Activated T-helper 2 cell treated with anti-CD3 and anti-CD28 coated beads, Interferon-gamma antibody, Interleukin-2, Interleukin-4, amounts not matched to agents 10 μg/mL and 5 μg/mL and 100 μg/mL, durations not matched to agents 14 hours and 24 hours and 36 hours (primary cell): ENCODE measurements at regions not wholly inside any gene's neighbourhood (a gene's known extent, or its start where the extent isn't known, plus 50 kb on each side); places are given as distances from the start of the nearest gene placed in this dataset.

Experiments
- DNase-seq: peaks from one replicate; pipeline ENCODE4 v3.0.0; 2021; ENCODE audit warnings: low spot score
- H3K27ac Mint-ChIP-seq: one replicate; pipeline ENCODE4 v1.8.0; 2021; ENCODE audit warnings: mixed read lengths
- H3K27me3 Mint-ChIP-seq: one replicate; pipeline ENCODE4 v1.8.0; 2021; ENCODE audit warnings: low read depth, mixed read lengths
- H3K36me3 Mint-ChIP-seq: one replicate; pipeline ENCODE4 v1.8.0; 2021; ENCODE audit warnings: low read depth, mixed read lengths
- H3K4me1 Mint-ChIP-seq: one replicate; pipeline ENCODE4 v1.8.0; 2021; ENCODE audit warnings: low read depth, mixed read lengths
- H3K4me3 Mint-ChIP-seq: one replicate; pipeline ENCODE4 v1.8.0; 2021; ENCODE audit warnings: low read depth, mild to moderate bottlenecking, moderate library complexity, mixed read lengths
- H3K9me3 Mint-ChIP-seq: one replicate; pipeline ENCODE4 v1.8.0; 2021; ENCODE audit warnings: mixed read lengths
- intact Hi-C: fragments of 100-400 bp; cut with micrococcal nuclease; formaldehyde crosslinking; loops from one replicate; pipeline ENCODE4 v1.15.1; 2023

- Mint-ChIP-seq H3K27me3 (no peaks in the 10 kb centered on the region), H3K9me3 (no peaks in the 10 kb centered on the region), H3K4me1 (no peaks in the 10 kb centered on the region), H3K27ac (no peak overlapping the region), H3K36me3 (no peaks in the 10 kb centered on the region), H3K4me3 (no peak overlapping the region)
- no peak for DNase-seq
- intact Hi-C loops, result no loop called here
Observed at GRCh38 chr10:90167174-90168064, 466.0 kb downstream of the KIF20B start.

- no peak overlapping the region for H3K4me3 Mint-ChIP-seq
- DNase-seq, result no peak
- H3K4me1 Mint-ChIP-seq, result no peaks in the 10 kb centered on the region
- no peaks in the 10 kb centered on the region for H3K9me3 Mint-ChIP-seq
- intact Hi-C loops, result no loop called here
- no peak overlapping the region for H3K27ac Mint-ChIP-seq
- H3K27me3 Mint-ChIP-seq, result no peaks in the 10 kb centered on the region
- H3K36me3 Mint-ChIP-seq, result no peaks in the 10 kb centered on the region
Observed at GRCh38 chr10:90168244-90168643, 466.9 kb downstream of the KIF20B start.

GRCh38 chr10:90171014-90171722 lies 469.8 kb downstream of the KIF20B start:
- no peaks in the 10 kb centered on the region for H3K27me3 Mint-ChIP-seq
- H3K36me3 Mint-ChIP-seq, result no peaks in the 10 kb centered on the region
- no peaks in the 10 kb centered on the region for H3K4me1 Mint-ChIP-seq
- DNase-seq, result no peak
- intact Hi-C loops, result no loop called here
- H3K9me3 Mint-ChIP-seq, result no peaks in the 10 kb centered on the region
- no peak overlapping the region for H3K4me3 Mint-ChIP-seq
- no peak overlapping the region for H3K27ac Mint-ChIP-seq

GRCh38 chr10:90174531-90174930 lies 473.1 kb downstream of the KIF20B start:
- Mint-ChIP-seq H3K4me3 (no peak overlapping the region), H3K9me3 (no peaks in the 10 kb centered on the region), H3K4me1 (no peaks in the 10 kb centered on the region)

GRCh38 chr10:90175161-90175681 lies 473.8 kb downstream of the KIF20B start:
- Mint-ChIP-seq H3K4me1 (no peaks in the 10 kb centered on the region), H3K36me3 (no peaks in the 10 kb centered on the region), H3K4me3 (no peak overlapping the region), H3K9me3 (no peaks in the 10 kb centered on the region), H3K27me3 (no peaks in the 10 kb centered on the region), H3K27ac (no peak overlapping the region)
- intact Hi-C loops, result no loop called here
- no peak for DNase-seq

More at GRCh38 chr10:90174531-90174930, 473.1 kb downstream of the KIF20B start:
- no peaks in the 10 kb centered on the region for H3K27me3 Mint-ChIP-seq
- no peak overlapping the region for H3K27ac Mint-ChIP-seq
- intact Hi-C loops, result no loop called here
- no peak for DNase-seq
- no peaks in the 10 kb centered on the region for H3K36me3 Mint-ChIP-seq

GRCh38 chr10:90179696-90180407 lies 478.5 kb downstream of the KIF20B start:
- intact Hi-C loops, result no loop called here
- Mint-ChIP-seq H3K36me3 (no peaks in the 10 kb centered on the region), H3K27ac (no peak overlapping the region), H3K27me3 (no peaks in the 10 kb centered on the region), H3K4me3 (no peak overlapping the region), H3K4me1 (no peaks in the 10 kb centered on the region), H3K9me3 (peaks cover 4% of the 10 kb centered on the region)
- no peak for DNase-seq

- intact Hi-C loops, result no loop called here
- DNase-seq, result no peak
- H3K9me3 Mint-ChIP-seq, result peaks cover 4% of the 10 kb centered on the region
- no peaks in the 10 kb centered on the region for H3K4me1 Mint-ChIP-seq
- H3K27ac Mint-ChIP-seq, result no peak overlapping the region
- H3K4me3 Mint-ChIP-seq, result no peak overlapping the region
- no peaks in the 10 kb centered on the region for H3K27me3 Mint-ChIP-seq
- H3K36me3 Mint-ChIP-seq, result no peaks in the 10 kb centered on the region
Observed at GRCh38 chr10:90180886-90181691, 479.7 kb downstream of the KIF20B start.

- Mint-ChIP-seq H3K27me3 (no peaks in the 10 kb centered on the region), H3K36me3 (no peaks in the 10 kb centered on the region), H3K9me3 (no peaks in the 10 kb centered on the region), H3K4me1 (no peaks in the 10 kb centered on the region), H3K27ac (no peak overlapping the region), H3K4me3 (no peak overlapping the region)
- DNase-seq, result no peak
- intact Hi-C loops, result no loop called here
Observed at GRCh38 chr10:90192825-90193224, 491.4 kb downstream of the KIF20B start.

GRCh38 chr10:90193240-90193985 lies 492.0 kb downstream of the KIF20B start:
- intact Hi-C loops, result no loop called here
- Mint-ChIP-seq H3K4me3 (no peak overlapping the region), H3K4me1 (no peaks in the 10 kb centered on the region), H3K27me3 (no peaks in the 10 kb centered on the region), H3K36me3 (no peaks in the 10 kb centered on the region), H3K9me3 (no peaks in the 10 kb centered on the region), H3K27ac (no peak overlapping the region)
- DNase-seq, result no peak

- intact Hi-C loops, result no loop called here
- DNase-seq, result no peak
- Mint-ChIP-seq H3K27ac (no peak overlapping the region), H3K4me3 (no peak overlapping the region), H3K4me1 (no peaks in the 10 kb centered on the region), H3K36me3 (no peaks in the 10 kb centered on the region), H3K27me3 (no peaks in the 10 kb centered on the region), H3K9me3 (no peaks in the 10 kb centered on the region)
Observed at GRCh38 chr10:90195288-90195840, 494.0 kb downstream of the KIF20B start.

- intact Hi-C loops, result no loop called here
- Mint-ChIP-seq H3K27ac (no peak overlapping the region), H3K4me1 (no peaks in the 10 kb centered on the region), H3K4me3 (no peak overlapping the region), H3K36me3 (no peaks in the 10 kb centered on the region), H3K27me3 (no peaks in the 10 kb centered on the region), H3K9me3 (no peaks in the 10 kb centered on the region)
- no peak for DNase-seq
Observed at GRCh38 chr10:90197766-90198165, 496.4 kb downstream of the KIF20B start.
